HepG2 (cell line): ENCODE measurements at regions not wholly inside any gene's neighbourhood (a gene's known extent, or its start where the extent isn't known, plus 50 kb on each side); places are given as distances from the start of the nearest gene placed in this dataset.

Source experiments
- ATAC-seq: fragments of 200-7000 bp; cut with Tn5 transposase; 3 replicates; pipeline ENCODE4 v1.9.1; 2020; ENCODE audit warnings: mild to moderate bottlenecking, moderate library complexity
- BruUV-seq: library from RNA; stranded (reverse); fragments of 400-500 nt; replicated peaks from 2 replicates; lab custom pipeline; 2021; lab: Mats Ljungman, UMichigan
- CTCF ChIA-PET: fragments of 300-600 bp; formaldehyde crosslinking; extraction: SDS; loops from one replicate; lab custom pipeline; 2021; ENCODE audit warnings: low total read pairs, inconsistent platforms, low intra/inter-chr PET ratio; lab: Yijun Ruan, JAX
- POLR2A ChIA-PET: fragments of 350-600 bp; sonication (Branson Sonifier 250); formaldehyde crosslinking; loops from one replicate; lab custom pipeline; 2020; ENCODE audit warnings: antibody characterized with exemption, inconsistent platforms; lab: Yijun Ruan, JAX
- DNase-seq: peaks from one replicate; pipeline ENCODE4 v3.0.0-alpha.2; 2015; ENCODE audit warnings: low spot score
- FAIRE-seq: peaks from 3 replicates; lab custom pipeline; 2011; peaks lifted over from hg19 to GRCh38; lab: Jason Lieb, UNC
- H2AFZ ChIP-seq: one replicate; pipeline ENCODE4 v1.6.1; 2011; ENCODE audit warnings: low read length, inconsistent platforms
- H3K27ac ChIP-seq: fragments of 300-600 bp; 3 replicates; pipeline ENCODE4 v1.8.0; 2011; ENCODE audit warnings: mixed run types, mild to moderate bottlenecking, mixed read lengths, low read length, inconsistent platforms; ENCODE audit not compliant: insufficient read depth; ENCODE audit errors: extremely low read length
- H3K27me3 ChIP-seq, 2 experiments: fragments of 200-600 bp in 1 of 2; 2 replicates in 1 of 2; 3 replicates in 1 of 2; pipeline versions ENCODE4 v1.6.0 to v1.8.0; 2011; ENCODE audit warnings: low read length in 2 of 2, mild to moderate bottlenecking in 2 of 2, moderate library complexity in 2 of 2, inconsistent platforms in 1 of 2; ENCODE audit not compliant: insufficient read depth in 2 of 2, control insufficient read depth in 1 of 2
- H3K36me3 ChIP-seq, 2 experiments: fragments of 200-600 bp in 1 of 2; replicated peaks in 1 of 2; 2 replicates in 1 of 2; 3 replicates in 1 of 2; pipeline versions ENCODE4 v1.5.1 to v1.8.0; 2011; ENCODE audit warnings: low read length in 2 of 2, inconsistent platforms in 1 of 2; ENCODE audit not compliant: insufficient read depth in 2 of 2, control insufficient read depth in 1 of 2
- H3K4me1 ChIP-seq: 2 replicates; pipeline ENCODE4 v1.5.1; 2012; ENCODE audit warnings: low read length, inconsistent platforms; ENCODE audit not compliant: insufficient read depth
- H3K4me2 ChIP-seq: 2 replicates; pipeline ENCODE4 v1.6.0; 2011; ENCODE audit warnings: low read depth, low read length, inconsistent platforms
- H3K4me3 ChIP-seq, 3 experiments: fragments of 200-600 bp in 1 of 3; sonication (generic), shearing (Covaris generic) in 1 of 3; replicated peaks in 1 of 3; 2 replicates each; pipeline ENCODE4 v1.5.1; 2011 to 2016; ENCODE audit warnings: low read length in 3 of 3, inconsistent platforms in 2 of 3, low read depth in 2 of 3, mild to moderate bottlenecking in 2 of 3, control low read depth in 1 of 3, mixed read lengths in 1 of 3; ENCODE audit not compliant: insufficient read depth in 1 of 3
- H3K79me2 ChIP-seq: one replicate; pipeline ENCODE4 v1.6.1; 2011; ENCODE audit warnings: low read length, inconsistent platforms; ENCODE audit not compliant: insufficient read depth
- H3K9ac ChIP-seq: 2 replicates; pipeline ENCODE4 v1.6.0; 2011; ENCODE audit warnings: mild to moderate bottlenecking, low read depth, low read length, inconsistent platforms; ENCODE audit not compliant: insufficient read depth
- H3K9me3 ChIP-seq: 2 replicates; pipeline ENCODE4 v1.5.1; 2012; ENCODE audit warnings: mild to moderate bottlenecking, low read length
- H4K20me1 ChIP-seq: 2 replicates; pipeline ENCODE4 v1.6.0; 2011; ENCODE audit warnings: inconsistent platforms, mild to moderate bottlenecking, low read length, moderate library complexity; ENCODE audit not compliant: insufficient read depth
- ATF5 ChIP-seq: sonication (generic); formaldehyde crosslinking; IDR thresholded peaks from 2 replicates; pipeline ENCODE4 v1.4.0; 2020; ENCODE audit warnings: mild to moderate bottlenecking, low read depth, missing genetic modification reagents
- GLI4 ChIP-seq: sonication (generic); formaldehyde crosslinking; IDR thresholded peaks from 2 replicates; pipeline ENCODE4 v1.5.1; 2020; ENCODE audit warnings: missing genetic modification reagents, mild to moderate bottlenecking, moderate library complexity, borderline replicate concordance
- MEF2D ChIP-seq: sonication (generic); formaldehyde crosslinking; IDR thresholded peaks from 2 replicates; pipeline ENCODE4 v1.5.1; 2020; ENCODE audit warnings: mild to moderate bottlenecking, missing genetic modification reagents
- PBX2 ChIP-seq: IDR thresholded peaks from 2 replicates; pipeline ENCODE4 v1.6.1; 2016; ENCODE audit warnings: control low read depth
- RARA ChIP-seq: IDR thresholded peaks from 2 replicates; pipeline ENCODE4 v1.6.1; 2016; ENCODE audit warnings: missing genetic modification reagents, missing compliant biosample characterization
- ZNF451 ChIP-seq: sonication (generic); formaldehyde crosslinking; IDR thresholded peaks from 2 replicates; pipeline ENCODE4 v1.5.0; 2020; ENCODE audit warnings: mild to moderate bottlenecking, missing genetic modification reagents
- ZNF484 ChIP-seq: sonication (generic); formaldehyde crosslinking; IDR thresholded peaks from 2 replicates; pipeline ENCODE4 v1.5.1; 2020; ENCODE audit warnings: mild to moderate bottlenecking, low read depth, missing genetic modification reagents, borderline replicate concordance
- ZNF761 ChIP-seq: sonication (generic); formaldehyde crosslinking; conservative IDR thresholded peaks from 2 replicates; pipeline ENCODE4 v1.4.0; 2020; ENCODE audit warnings: mild to moderate bottlenecking, missing genetic modification reagents
- ZNF839 ChIP-seq: sonication (generic); formaldehyde crosslinking; IDR thresholded peaks from 2 replicates; pipeline ENCODE4 v1.4.0; 2020; ENCODE audit warnings: missing genetic modification reagents, mild to moderate bottlenecking, borderline replicate concordance
- WGBS: methylation state at CpG from one replicate; pipeline ENCODE4 v1.1.6; 2017; ENCODE audit warnings: low lambda C conversion rate; 5-methylcytosine and 5-hydroxymethylcytosine counted together
- in situ Hi-C: cut with HindIII; loops from 2 replicates; pipeline ENCODE4 v1.10.0; 2017; ENCODE audit warnings: low pct_unique_long_range_greater_than_20kb; ENCODE audit not compliant: extremely low pct_ligation_motif_present
- intact Hi-C: fragments of 100-400 bp; cut with micrococcal nuclease; formaldehyde crosslinking; loops from one replicate; pipeline ENCODE4 v1.10.0; 2022; ENCODE audit not compliant: unreplicated experiment

GRCh38 chr17:49911719-49912118, 57.3 kb upstream of the DLX4 start:
- WGBS: 48% methylated on average over 3 of the region's 3 CpGs
- Histone ChIP-seq H3K79me2 (no peaks in the 10 kb centered on the region), H2AFZ (no peak overlapping the region), H3K27me3 (peaks cover 9 to 87% of the 10 kb centered on the region in 2 experiments; a peak in 4 of 5 replicates), H3K9ac (no peak overlapping the region), H3K4me1 (no peaks in the 10 kb centered on the region), H3K9me3 (no peaks in the 10 kb centered on the region), H3K4me3 (no peak overlapping the region), H4K20me1 (no peaks in the 10 kb centered on the region), H3K4me2 (no peak overlapping the region), H3K27ac (no peak overlapping the region), H3K36me3 (no peaks in the 10 kb centered on the region)
- POLR2A ChIA-PET: no interaction called here
- intact Hi-C loops (no loop called here), in situ Hi-C loops (no loop called here)
- CTCF ChIA-PET: no interaction called here
- no peak for FAIRE-seq
- no peak for TF ChIP-seq ZNF839 (CRISPR knock-in tag)
- TF ChIP-seq ZNF761 (CRISPR knock-in tag): no peak
- no peak for TF ChIP-seq ZNF484 (CRISPR knock-in tag)
- TF ChIP-seq ZNF451 (CRISPR knock-in tag): no peak
- no peak for TF ChIP-seq GLI4 (CRISPR knock-in tag)
- no peak for TF ChIP-seq PBX2 (CRISPR knock-in tag)
- no peak for TF ChIP-seq MEF2D (CRISPR knock-in tag)
- TF ChIP-seq ATF5: no peak
- TF ChIP-seq RARA (CRISPR knock-in tag): no peak
- BruUV-seq: no TSS peak
- no peak for ATAC-seq
- no peak for DNase-seq
